Panc1 (cell line): ENCODE measurements at regions not wholly inside any gene's neighbourhood (a gene's known extent, or its start where the extent isn't known, plus 50 kb on each side); places are given as distances from the start of the nearest gene placed in this dataset.

Source experiments
- ATAC-seq: fragments of 200-7000 bp; cut with Tn5 transposase; 2 replicates; pipeline ENCODE4 v1.9.1; 2020; ENCODE audit warnings: mild to moderate bottlenecking, moderate library complexity
- BruUV-seq: library from RNA; stranded (reverse); fragments of 400-500 nt; replicated peaks from 2 replicates; lab custom pipeline; 2021; lab: Mats Ljungman, UMichigan
- CTCF ChIA-PET: fragments of 300-600 bp; sonication (Branson Sonifier 250); formaldehyde crosslinking; loops from one replicate; lab custom pipeline; 2022; ENCODE audit warnings: antibody characterized with exemption; lab: Charles Lee
- POLR2A ChIA-PET: fragments of 300-600 bp; sonication (Branson Sonifier 250); formaldehyde crosslinking; loops from one replicate; lab custom pipeline; 2022; ENCODE audit warnings: antibody characterized with exemption; lab: Charles Lee
- DNase-seq: peaks from one replicate; pipeline ENCODE4 v3.0.0-alpha.2; 2010; ENCODE audit warnings: low read depth, low spot score
- H3K27ac ChIP-seq: 2 replicates; pipeline ENCODE4 v1.5.1; 2011; ENCODE audit warnings: mild to moderate bottlenecking, low read length, inconsistent platforms
- H3K27me3 ChIP-seq: fragments of 200-500 bp; sonication (Bioruptor generic); 2 replicates; pipeline ENCODE4 v1.6.0; 2014; ENCODE audit warnings: low read length, inconsistent platforms; ENCODE audit not compliant: control insufficient read depth, insufficient read depth
- H3K36me3 ChIP-seq: fragments of 200-500 bp; sonication (Bioruptor generic); 2 replicates; pipeline ENCODE4 v1.5.1; 2014; ENCODE audit warnings: inconsistent platforms, mild to moderate bottlenecking, low read length, moderate library complexity; ENCODE audit not compliant: control insufficient read depth, insufficient read depth
- H3K4me1 ChIP-seq: 2 replicates; pipeline ENCODE4 v1.5.1; 2011; ENCODE audit warnings: inconsistent platforms, mild to moderate bottlenecking, low read length, moderate library complexity; ENCODE audit not compliant: control insufficient read depth, insufficient read depth
- H3K4me3 ChIP-seq, 2 experiments: 2 replicates each; pipeline ENCODE4 v1.5.1; 2011 to 2012; ENCODE audit warnings: low read depth in 2 of 2, low read length in 2 of 2, mild to moderate bottlenecking in 2 of 2, inconsistent platforms in 1 of 2, moderate library complexity in 1 of 2
- H3K9me3 ChIP-seq: fragments of 200-500 bp; sonication (Bioruptor generic); 2 replicates; pipeline ENCODE4 v1.5.1; 2014; ENCODE audit warnings: low read depth, mild to moderate bottlenecking, inconsistent platforms, low read length, moderate library complexity; ENCODE audit not compliant: control insufficient read depth, insufficient read depth
- CTCF ChIP-seq: fragments of 450-650 bp; IDR thresholded peaks from 2 replicates; pipeline ENCODE4 v1.5.1; 2017; ENCODE audit warnings: mild to moderate bottlenecking
- POLR2AphosphoS5 ChIP-seq: IDR thresholded peaks from 2 replicates; pipeline ENCODE4 v1.6.1; 2012; ENCODE audit warnings: mild to moderate bottlenecking, low read depth, low read length, moderate library complexity
- REST ChIP-seq, 2 experiments: IDR thresholded peaks; 2 replicates each; pipeline ENCODE4 v1.6.1; 2011 to 2012; ENCODE audit warnings: low read depth in 2 of 2, control low read depth in 1 of 2, low read length in 1 of 2, mild to moderate bottlenecking in 1 of 2, moderate library complexity in 1 of 2; ENCODE audit not compliant: insufficient read depth in 1 of 2
- SIN3A ChIP-seq: IDR thresholded peaks from 2 replicates; pipeline ENCODE4 v1.6.1; 2012; ENCODE audit warnings: low read depth, mild to moderate bottlenecking, low read length, moderate library complexity, borderline replicate concordance; ENCODE audit not compliant: insufficient read depth
- TCF7L2 ChIP-seq: IDR thresholded peaks from 2 replicates; pipeline ENCODE4 v1.6.1; 2011; ENCODE audit warnings: mild to moderate bottlenecking, low read depth, low read length, inconsistent platforms
- in situ Hi-C: cut with HindIII; loops from 2 replicates; pipeline ENCODE4 v1.10.0; 2016; ENCODE audit warnings: low sequenced_read_pairs, low pct_unique_long_range_greater_than_20kb
- intact Hi-C: fragments of 100-400 bp; cut with micrococcal nuclease; formaldehyde crosslinking; loops from one replicate; pipeline ENCODE4 v1.10.0; 2022; ENCODE audit not compliant: unreplicated experiment

- in situ Hi-C loops = no loop called here
- ATAC-seq = no peak
- CTCF ChIA-PET = no interaction called here
Observed at GRCh38 chr7:26073041-26073440, 79.0 kb upstream of the NFE2L3 start.

GRCh38 chr7:26074919-26075318 is 77.1 kb upstream of the NFE2L3 start:
- intact Hi-C loops = no loop called here
- ATAC-seq (no peak), DNase-seq (no peak)
- in situ Hi-C loops = no loop called here
- H3K36me3 ChIP-seq = no peaks in the 10 kb centered on the region
- H3K9me3 ChIP-seq = no peaks in the 10 kb centered on the region
- no peak overlapping the region for H3K4me3 ChIP-seq
- no peak for TF ChIP-seq POLR2AphosphoS5
- no peak for TF ChIP-seq CTCF
- no peak for TF ChIP-seq SIN3A
- no peak for TF ChIP-seq TCF7L2
- TF ChIP-seq REST (IDR thresholded peaks at IDR 0.05; ENCODE audit: insufficient read depth in 1 of 2, low read depth in 2 of 2, low read length in 1 of 2) = no peak
- ChIA-PET POLR2A (no interaction called here), CTCF (no interaction called here)
- no peak overlapping the region for H3K27ac ChIP-seq
- peaks cover 24% of the 10 kb centered on the region for H3K27me3 ChIP-seq
- BruUV-seq = no TSS peak
- no peaks in the 10 kb centered on the region for H3K4me1 ChIP-seq

More at GRCh38 chr7:26073041-26073440, 79.0 kb upstream of the NFE2L3 start:
- Histone ChIP-seq H3K4me1 (no peaks in the 10 kb centered on the region), H3K27ac (no peak overlapping the region), H3K4me3 (no peak overlapping the region), H3K9me3 (no peaks in the 10 kb centered on the region), H3K27me3 (peaks cover 13% of the 10 kb centered on the region), H3K36me3 (no peaks in the 10 kb centered on the region)
- POLR2A ChIA-PET = no interaction called here
- no TSS peak for BruUV-seq
- intact Hi-C loops = no loop called here
- no peak for TF ChIP-seq POLR2AphosphoS5
- no peak for TF ChIP-seq SIN3A
- TF ChIP-seq CTCF = no peak
- TF ChIP-seq TCF7L2 = no peak
- no peak for TF ChIP-seq REST (IDR thresholded peaks at IDR 0.05; ENCODE audit: insufficient read depth in 1 of 2, low read depth in 2 of 2, low read length in 1 of 2)
- DNase-seq = no peak
